ENCODE measurements at regions not wholly inside any gene's neighbourhood (a gene's known extent, or its start where the extent isn't known, plus 50 kb on each side); places are given as distances from the start of the nearest gene placed in this dataset.
A peak's percentile ranks its signal among the peaks of the same experiment; 100 is the strongest.

- DNase-seq (ENCODE audit: low read depth), result peak; percentile 69
Measured at GRCh38 chr1:240031009-240031408, 60.7 kb upstream of the FMN2 start.

- no peak for DNase-seq (ENCODE audit: low read depth)
Measured at GRCh38 chr1:240031414-240031813, 60.3 kb upstream of the FMN2 start.

GRCh38 chr1:240033406-240033805 lies 58.3 kb upstream of the FMN2 start:
- DNase-seq (ENCODE audit: low read depth), result no peak

- no peak for DNase-seq (ENCODE audit: low read depth)
Measured at GRCh38 chr1:240036526-240036925, 55.2 kb upstream of the FMN2 start.
